IMR-90 (cell line): ENCODE measurements at regions not wholly inside any gene's neighbourhood (a gene's known extent, or its start where the extent isn't known, plus 50 kb on each side); places are given as distances from the start of the nearest gene placed in this dataset.

Experiments used
- ATAC-seq: fragments of 200-7000 bp; cut with Tn5 transposase; 2 replicates; pipeline ENCODE4 v1.9.1; 2020; ENCODE audit warnings: low read depth, mild to moderate bottlenecking, moderate library complexity
- BruUV-seq: library from RNA; stranded (reverse); fragments of 400-500 nt; replicated peaks from 2 replicates; lab custom pipeline; 2021; lab: Mats Ljungman, UMichigan
- CTCF ChIA-PET: fragments of 300-600 bp; formaldehyde crosslinking; extraction: SDS; loops from one replicate; lab custom pipeline; 2021; ENCODE audit warnings: antibody characterized with exemption; lab: Yijun Ruan, JAX
- POLR2A ChIA-PET: fragments of 300-600 bp; sonication (Branson Sonifier 250); formaldehyde crosslinking; loops from one replicate; lab custom pipeline; 2022; ENCODE audit warnings: antibody characterized with exemption; ENCODE audit not compliant: unreplicated experiment; lab: Charles Lee
- DNase-seq: peaks from one replicate; pipeline ENCODE4 v3.0.0; 2013
- H2AFZ ChIP-seq: replicated peaks from 2 replicates; pipeline ENCODE3; 2013; ENCODE audit warnings: low read length, mild to moderate bottlenecking; ENCODE audit not compliant: poor library complexity
- H2AK5ac ChIP-seq: 2 replicates; pipeline ENCODE4 v1.6.1; 2013; ENCODE audit warnings: low read depth, low read length, inconsistent platforms
- H2AK9ac ChIP-seq: replicated peaks from 2 replicates; pipeline ENCODE3; 2013; ENCODE audit warnings: mild to moderate bottlenecking, low read depth, low read length, moderate library complexity; ENCODE audit not compliant: poor library complexity
- H2BK120ac ChIP-seq: 2 replicates; pipeline ENCODE4 v1.6.1; 2013; ENCODE audit warnings: low read depth, low read length, inconsistent platforms
- H2BK15ac ChIP-seq: 3 replicates; pipeline ENCODE4 v1.6.1; 2013; ENCODE audit warnings: low read depth, low read length, inconsistent platforms
- H2BK20ac ChIP-seq: 2 replicates; pipeline ENCODE4 v1.6.1; 2013; ENCODE audit warnings: low read depth, mild to moderate bottlenecking, inconsistent platforms, low read length, moderate library complexity
- H2BK5ac ChIP-seq: 2 replicates; pipeline ENCODE4 v1.6.1; 2013; ENCODE audit warnings: mild to moderate bottlenecking, low read depth, low read length, inconsistent platforms; ENCODE audit not compliant: poor library complexity, severe bottlenecking
- H3K14ac ChIP-seq: replicated peaks from 2 replicates; pipeline ENCODE4 v1.6.1; 2013; ENCODE audit warnings: low read depth, low read length, inconsistent platforms
- H3K18ac ChIP-seq: 2 replicates; pipeline ENCODE4 v1.6.1; 2013; ENCODE audit warnings: low read depth, low read length, control low read depth
- H3K23ac ChIP-seq: 2 replicates; pipeline ENCODE4 v1.6.1; 2013; ENCODE audit warnings: low read depth, low read length, inconsistent platforms
- H3K27ac ChIP-seq: 2 replicates; pipeline ENCODE4 v1.5.1; 2013; ENCODE audit warnings: mild to moderate bottlenecking, control low read depth, low read length; ENCODE audit not compliant: insufficient read depth
- H3K27me3 ChIP-seq: 2 replicates; pipeline ENCODE4 v1.6.1; 2013; ENCODE audit warnings: low read length; ENCODE audit not compliant: control insufficient read depth, insufficient read depth
- H3K36me3 ChIP-seq: 2 replicates; pipeline ENCODE4 v1.6.1; 2013; ENCODE audit warnings: low read length, mixed read lengths; ENCODE audit not compliant: control insufficient read depth, insufficient read depth
- H3K4ac ChIP-seq: 2 replicates; pipeline ENCODE4 v1.6.1; 2013; ENCODE audit warnings: low read depth, low read length, inconsistent platforms
- H3K4me1 ChIP-seq: 2 replicates; pipeline ENCODE4 v1.6.1; 2013; ENCODE audit warnings: low read length, mixed read lengths; ENCODE audit not compliant: control insufficient read depth, insufficient read depth
- H3K4me2 ChIP-seq: 2 replicates; pipeline ENCODE4 v1.6.1; 2013; ENCODE audit warnings: low read depth, mild to moderate bottlenecking, control low read depth, low read length, moderate library complexity
- H3K4me3 ChIP-seq: 2 replicates; pipeline ENCODE4 v1.5.1; 2013; ENCODE audit warnings: low read depth, mild to moderate bottlenecking, control low read depth, low read length, moderate library complexity; ENCODE audit not compliant: insufficient read depth
- H3K56ac ChIP-seq: 2 replicates; pipeline ENCODE4 v1.6.1; 2013; ENCODE audit warnings: low read length, inconsistent platforms; ENCODE audit not compliant: insufficient read depth; ENCODE audit errors: extremely low read depth
- H3K79me1 ChIP-seq, 2 experiments: 2 replicates each; pipeline ENCODE4 v1.6.1; 2013; ENCODE audit warnings: low read length in 2 of 2, inconsistent platforms in 1 of 2, low read depth in 1 of 2
- H3K9ac ChIP-seq: 2 replicates; pipeline ENCODE4 v1.6.1; 2013; ENCODE audit warnings: low read depth, low read length, control low read depth
- H3K9me1 ChIP-seq: 2 replicates; pipeline ENCODE4 v1.6.1; 2013; ENCODE audit warnings: low read length, inconsistent platforms; ENCODE audit not compliant: insufficient read depth
- H3K9me3 ChIP-seq: 2 replicates; pipeline ENCODE4 v1.6.1; 2013; ENCODE audit warnings: low read length; ENCODE audit not compliant: control insufficient read depth, insufficient read depth
- H4K20me1 ChIP-seq: 2 replicates; pipeline ENCODE4 v1.6.1; 2013; ENCODE audit warnings: low read length, inconsistent platforms; ENCODE audit not compliant: insufficient read depth
- H4K5ac ChIP-seq: 2 replicates; pipeline ENCODE4 v1.6.1; 2013; ENCODE audit warnings: mild to moderate bottlenecking, low read depth, low read length, control low read depth
- H4K8ac ChIP-seq, 2 experiments: 2 replicates each; pipeline ENCODE4 v1.6.1; 2013; ENCODE audit warnings: low read depth in 2 of 2, low read length in 2 of 2, control low read depth in 1 of 2, inconsistent platforms in 1 of 2
- H4K91ac ChIP-seq: 2 replicates; pipeline ENCODE4 v1.6.1; 2013; ENCODE audit warnings: low read depth, low read length, inconsistent platforms; ENCODE audit not compliant: insufficient read depth
- BHLHE40 ChIP-seq: fragments of 150-350 bp; IDR thresholded peaks from 2 replicates; pipeline ENCODE4 v1.6.1; 2016; ENCODE audit warnings: mild to moderate bottlenecking, low read depth, low read length
- CEBPB ChIP-seq: IDR thresholded peaks from 2 replicates; pipeline ENCODE4 v1.6.1; 2012; ENCODE audit warnings: low read depth, low read length, improper control_type of control experiment
- CHD1 ChIP-seq: IDR thresholded peaks from 2 replicates; pipeline ENCODE4 v1.6.1; 2012; ENCODE audit warnings: low read depth, low read length, improper control_type of control experiment
- CTCF ChIP-seq: conservative IDR thresholded peaks from 2 replicates; pipeline ENCODE4 v1.5.1; 2012; ENCODE audit warnings: mild to moderate bottlenecking, low read depth, low read length, improper control_type of control experiment
- ELK1 ChIP-seq: fragments of 150-350 bp; IDR thresholded peaks from 2 replicates; pipeline ENCODE4 v1.6.1; 2016; ENCODE audit warnings: low read depth, mild to moderate bottlenecking, low read length, moderate library complexity, borderline replicate concordance
- FOS ChIP-seq: fragments of 150-350 bp; IDR thresholded peaks from 2 replicates; pipeline ENCODE4 v1.6.1; 2016; ENCODE audit warnings: low read depth, low read length
- MAFK ChIP-seq: IDR thresholded peaks from 2 replicates; pipeline ENCODE4 v1.6.1; 2012; ENCODE audit warnings: low read depth, low read length, improper control_type of control experiment
- MAZ ChIP-seq: IDR thresholded peaks from 2 replicates; pipeline ENCODE4 v1.6.1; 2012; ENCODE audit warnings: low read depth, mild to moderate bottlenecking, low read length, improper control_type of control experiment, moderate library complexity, borderline replicate concordance
- MXI1 ChIP-seq: IDR thresholded peaks from 2 replicates; pipeline ENCODE4 v1.6.1; 2012; ENCODE audit warnings: low read depth, mild to moderate bottlenecking, low read length, moderate library complexity, borderline replicate concordance
- NFE2L2 ChIP-seq: fragments of 150-350 bp; IDR thresholded peaks from 2 replicates; pipeline ENCODE4 v1.6.1; 2016; ENCODE audit warnings: low read depth, mild to moderate bottlenecking, low read length
- POLR2A ChIP-seq: IDR thresholded peaks from 2 replicates; pipeline ENCODE4 v1.6.1; 2012; ENCODE audit warnings: mild to moderate bottlenecking, low read depth, low read length
- RAD21 ChIP-seq: IDR thresholded peaks from 2 replicates; pipeline ENCODE4 v1.6.1; 2012; ENCODE audit warnings: low read length, improper control_type of control experiment
- RCOR1 ChIP-seq: IDR thresholded peaks from 2 replicates; pipeline ENCODE4 v1.6.1; 2012; ENCODE audit warnings: mild to moderate bottlenecking, low read length, improper control_type of control experiment; ENCODE audit not compliant: insufficient replicate concordance
- RFX5 ChIP-seq: IDR thresholded peaks from 2 replicates; pipeline ENCODE4 v1.8.0; 2012; ENCODE audit warnings: low read depth, mild to moderate bottlenecking, low read length, moderate library complexity
- SMC3 ChIP-seq: fragments of 150-350 bp; IDR thresholded peaks from 2 replicates; pipeline ENCODE4 v1.6.1; 2016; ENCODE audit warnings: low read depth, mild to moderate bottlenecking, antibody characterized with exemption, low read length, moderate library complexity
- USF2 ChIP-seq: fragments of 150-350 bp; IDR thresholded peaks from 2 replicates; pipeline ENCODE4 v1.6.1; 2017; ENCODE audit warnings: mild to moderate bottlenecking, antibody characterized with exemption, low read length, low read depth
- WGBS, 2 experiments: methylation state at CpG; one replicate each; pipeline versions ENCODE4 v1.1.5 to v1.1.7; 2013; ENCODE audit warnings: missing lambda C conversion rate in 2 of 2; ENCODE audit not compliant: insufficient read length in 1 of 2; ENCODE audit errors: extremely low coverage in 2 of 2; 5-methylcytosine and 5-hydroxymethylcytosine counted together
- dilution Hi-C: fragments of 300-500 bp; cut with HindIII; formaldehyde crosslinking; loops from one replicate; pipeline ENCODE4 v1.14.3; 2018; ENCODE audit warnings: low sequenced_read_pairs; ENCODE audit not compliant: unreplicated experiment
- in situ Hi-C: fragments of 300-500 bp; cut with MboI; formaldehyde crosslinking; loops from 3 replicates; pipeline ENCODE4 v1.14.3; 2019; ENCODE audit warnings: low sequenced_read_pairs, inconsistent platforms, mixed read lengths
- intact Hi-C: fragments of 100-400 bp; cut with micrococcal nuclease; formaldehyde crosslinking; loops from 2 replicates; pipeline ENCODE4 v1.10.0; 2022

DNA sequence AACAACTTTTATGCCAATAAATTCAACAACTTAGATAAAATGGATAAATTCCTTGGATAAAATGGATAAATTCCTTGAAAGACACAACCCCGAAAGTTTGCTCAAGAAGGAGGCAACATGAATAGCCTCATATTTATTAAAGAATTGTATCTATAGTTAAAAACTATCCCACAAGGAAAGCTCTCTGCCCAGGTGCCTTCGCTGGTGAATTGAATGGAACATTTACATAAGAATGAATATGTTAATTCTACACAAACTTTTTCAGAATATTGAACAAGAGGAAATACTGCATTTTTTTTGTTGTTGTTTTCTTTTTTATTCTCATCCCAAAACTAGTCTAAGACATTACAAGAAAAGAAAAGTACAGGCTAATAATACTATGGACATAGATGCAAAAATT, 805.3 kb upstream of the RAB6C start:
- no peak for TF ChIP-seq MAFK
- no peak for TF ChIP-seq BHLHE40
- TF ChIP-seq ELK1, result no peak
- TF ChIP-seq POLR2A, result no peak
- no peak for TF ChIP-seq MXI1
- no peak for TF ChIP-seq RFX5
- no peak for TF ChIP-seq CEBPB
- no peak for TF ChIP-seq USF2
- no peak for TF ChIP-seq CTCF
- TF ChIP-seq MAZ, result no peak
- no peak for TF ChIP-seq NFE2L2
- TF ChIP-seq FOS, result no peak
- TF ChIP-seq RCOR1, result no peak
- TF ChIP-seq SMC3, result no peak
- no peak for TF ChIP-seq CHD1
- TF ChIP-seq RAD21, result no peak
- no peak overlapping the region for H2AK5ac ChIP-seq
- ChIA-PET POLR2A (no interaction called here), CTCF (no interaction called here)
- in situ Hi-C loops, result no loop called here
- no peak overlapping the region for H2AFZ ChIP-seq
- no peaks in the 10 kb centered on the region for H3K36me3 ChIP-seq
- H2BK120ac ChIP-seq, result no peak overlapping the region
- H4K91ac ChIP-seq, result no peak overlapping the region
- no peak overlapping the region for H3K4me3 ChIP-seq
- H3K9me1 ChIP-seq, result no peaks in the 10 kb centered on the region
- no peak overlapping the region for H2BK5ac ChIP-seq
- no peak overlapping the region for H2BK20ac ChIP-seq
- H3K4me1 ChIP-seq, result no peaks in the 10 kb centered on the region
- no peaks in the 10 kb centered on the region for H3K27me3 ChIP-seq
- ATAC-seq (no peak), DNase-seq (no peak)
- H3K4me2 ChIP-seq, result no peak overlapping the region
- H3K14ac ChIP-seq, result no peak overlapping the region
- WGBS, 2 experiments, result no CpG with 5 or more reads among the region's 2 CpGs
- no peak overlapping the region for H3K9ac ChIP-seq
- H3K18ac ChIP-seq, result no peak overlapping the region
- dilution Hi-C loops, result no loop called here
- no peak overlapping the region for H3K27ac ChIP-seq
- H3K23ac ChIP-seq, result no peak overlapping the region
- no peak overlapping the region for H4K8ac ChIP-seq
- H4K20me1 ChIP-seq, result no peaks in the 10 kb centered on the region
- H3K56ac ChIP-seq, result no peak overlapping the region
- H4K5ac ChIP-seq, result no peak overlapping the region
- no peak overlapping the region for H3K4ac ChIP-seq
- no peak overlapping the region for H2BK15ac ChIP-seq
- H2AK9ac ChIP-seq, result no peak overlapping the region
- intact Hi-C loops, result no loop called here
- BruUV-seq, result no TSS peak
- peaks cover 4% of the 10 kb centered on the region; the same call in 1 of the 2 replicates for H3K9me3 ChIP-seq
- H3K79me1 ChIP-seq, result no peaks in the 10 kb centered on the region
